ENCODE measurements at regions not wholly inside any gene's neighbourhood (a gene's known extent, or its start where the extent isn't known, plus 50 kb on each side); places are given as distances from the start of the nearest gene placed in this dataset.
"Not testable (repeated sequence)": the region's sequence is repeated elsewhere in the genome, so short reads cannot be mapped to it uniquely, and the experiment has no call there.

DNA sequence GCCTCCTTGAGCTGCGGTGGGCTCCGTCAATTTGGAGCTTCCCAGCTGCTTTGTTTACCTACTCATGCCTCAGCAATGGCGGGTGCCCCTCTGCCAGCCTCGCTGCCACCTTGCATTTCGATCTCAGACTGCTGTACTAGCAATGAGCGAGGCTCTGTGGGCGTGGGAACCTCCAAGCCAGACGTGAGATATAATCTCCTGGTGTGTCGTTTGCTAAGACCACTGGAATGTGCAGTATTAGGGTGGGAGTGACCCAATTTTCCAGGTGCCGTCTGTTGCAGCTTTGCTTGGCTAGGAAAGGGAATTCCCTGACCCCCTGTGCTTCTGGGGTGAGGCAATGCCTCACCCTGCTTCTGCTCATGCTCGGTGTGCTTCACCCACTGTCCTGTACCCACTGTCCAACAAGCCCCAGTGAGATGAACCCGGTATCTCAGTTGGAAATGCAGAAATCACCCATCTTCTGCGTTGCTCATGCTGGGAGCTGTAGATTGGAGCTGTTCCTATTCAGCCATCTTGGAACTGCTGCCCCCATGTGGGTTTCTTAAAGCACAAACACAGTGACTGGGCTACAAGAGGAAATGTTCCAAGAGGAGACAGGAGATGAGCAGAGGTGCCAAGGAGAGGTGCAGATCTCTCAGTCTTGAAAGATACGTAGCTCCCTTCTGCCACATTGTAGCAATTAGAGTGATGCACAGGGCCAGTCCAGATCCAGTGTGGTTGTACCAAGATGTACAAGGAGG lies 193.0 kb upstream of the IGFBP7 start:
- DNase-seq: no peak

- DNase-seq: not testable (repeated sequence)
Measured at GRCh38 chr4:57300300-57300699, 190.1 kb upstream of the IGFBP7 start.

- DNase-seq: no peak
Measured at GRCh38 chr4:57291911-57292310, 181.7 kb upstream of the IGFBP7 start.

DNA sequence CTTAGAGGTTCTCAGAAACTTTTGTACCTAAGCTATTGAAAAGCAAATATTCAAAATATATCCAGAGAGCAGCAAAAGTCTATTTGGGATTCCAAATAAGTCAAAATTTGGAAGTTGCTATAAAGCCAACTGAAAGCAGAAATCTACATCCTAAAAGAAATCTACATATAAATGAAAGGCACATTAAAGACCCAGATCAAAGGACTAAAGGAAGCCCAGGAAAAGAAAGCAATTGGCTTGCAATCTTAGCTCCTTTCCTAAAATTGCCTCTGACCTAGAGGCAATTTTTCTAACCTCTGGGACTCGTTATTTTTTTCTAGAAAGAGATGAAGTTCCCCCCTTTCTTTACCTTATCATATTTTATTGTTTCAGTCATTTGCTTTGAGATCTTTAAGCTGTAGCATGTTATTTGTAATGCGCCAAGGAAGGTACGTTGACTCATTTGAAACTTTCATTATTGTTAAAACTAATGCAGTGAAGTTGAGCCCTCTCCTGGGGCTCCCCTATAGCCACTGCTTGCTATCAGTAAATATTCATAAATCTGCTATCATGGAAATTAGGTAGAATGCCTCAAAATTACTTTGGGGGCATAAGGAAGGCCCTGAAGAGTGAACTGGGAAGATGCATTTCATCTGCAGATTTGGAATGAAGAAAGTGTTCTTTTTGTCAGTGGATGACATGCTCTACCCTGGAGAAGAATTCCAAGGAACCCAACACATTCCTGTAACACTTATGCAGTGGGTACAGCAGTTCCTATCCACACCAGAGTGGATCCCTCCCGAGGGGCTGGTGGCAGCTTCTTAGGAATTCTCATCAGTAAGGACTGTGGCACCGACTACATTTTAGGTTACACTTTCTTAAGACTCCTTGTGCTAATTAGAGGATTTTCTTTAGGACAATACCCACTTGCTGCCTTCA lies 177.8 kb upstream of the IGFBP7 start:
- DNase-seq: no peak

- no peak for DNase-seq
Measured at GRCh38 chr4:57282933-57283310, 172.7 kb upstream of the IGFBP7 start.

GRCh38 chr4:57280481-57280880 lies 170.3 kb upstream of the IGFBP7 start:
- no peak for DNase-seq

DNA sequence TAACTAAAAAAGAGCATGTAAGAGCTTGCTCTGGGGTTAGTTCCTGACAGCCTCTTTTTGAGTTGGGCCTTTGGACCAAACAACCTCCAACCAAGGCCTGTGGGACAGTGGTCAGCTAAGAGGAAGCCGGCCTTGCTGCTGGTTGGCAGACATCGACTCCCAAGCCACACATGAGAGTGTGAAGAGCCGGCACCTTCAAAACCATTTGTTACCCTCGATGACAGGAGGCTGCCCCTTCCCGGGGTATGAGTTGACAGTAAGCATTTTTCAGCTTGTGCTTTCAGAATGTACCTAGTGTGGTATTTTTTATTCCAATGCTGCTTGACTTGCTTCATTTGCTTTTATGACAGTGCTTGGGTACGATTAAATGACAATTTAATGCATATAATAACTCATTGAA lies 168.6 kb upstream of the IGFBP7 start:
- DNase-seq: no peak

DNA sequence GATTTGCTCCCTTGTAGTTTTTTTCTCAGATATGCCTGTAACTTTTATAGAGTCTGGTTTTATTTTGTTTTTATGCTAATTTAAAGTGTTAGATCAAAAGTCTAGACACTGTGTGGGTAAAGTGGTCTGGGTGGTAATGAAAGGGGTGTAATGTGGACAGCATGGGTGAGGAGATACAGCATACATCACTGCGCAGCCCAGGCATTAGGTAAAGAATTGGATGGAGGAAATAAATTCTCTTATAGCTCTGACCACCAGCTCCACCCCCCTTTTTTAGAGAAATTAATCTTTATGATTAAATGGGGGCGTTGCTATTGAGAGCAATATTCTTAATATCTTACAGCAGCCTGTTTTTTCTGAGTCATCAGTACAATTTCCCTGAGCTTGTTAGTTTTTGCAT lies 163.9 kb upstream of the IGFBP7 start:
- DNase-seq: no peak

GRCh38 chr4:57270346-57270745 lies 160.2 kb upstream of the IGFBP7 start:
- DNase-seq: no peak

DNA sequence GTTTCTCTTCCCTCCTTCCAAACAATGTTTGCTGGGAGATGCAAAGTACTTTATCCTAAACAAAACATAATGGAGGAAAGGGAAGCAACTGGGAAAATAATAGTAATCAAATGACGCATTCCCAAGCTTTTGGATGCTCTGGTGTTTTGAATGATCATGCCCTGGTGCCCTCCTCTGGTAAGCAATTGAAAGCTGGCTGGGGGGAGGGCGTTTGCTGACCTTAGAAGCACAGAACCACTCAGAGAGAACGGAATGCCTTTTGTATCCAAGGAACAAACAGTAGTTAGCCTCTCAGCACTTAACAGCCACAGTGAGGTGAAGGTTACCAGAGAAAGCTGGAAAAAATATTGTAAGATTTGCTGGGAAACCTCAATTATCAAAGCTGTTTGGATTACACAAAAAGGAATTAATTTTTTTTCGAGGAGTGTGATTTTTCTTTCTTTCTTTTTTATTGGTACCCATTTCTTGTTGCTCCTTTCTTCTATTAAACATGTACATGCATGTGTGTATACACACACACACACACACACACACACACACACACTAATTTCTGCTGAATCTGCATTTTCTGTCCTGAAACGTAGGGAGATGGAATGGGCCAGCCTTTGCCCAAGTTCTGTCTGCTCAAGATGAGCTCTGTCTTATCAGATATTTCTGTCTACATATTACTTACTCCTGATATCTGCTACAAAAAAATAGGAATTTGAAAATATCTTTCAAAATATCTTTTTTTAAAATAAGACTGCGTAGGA lies 155.8 kb upstream of the IGFBP7 start:
- no peak for DNase-seq

GRCh38 chr4:57254754-57255153 lies 144.6 kb upstream of the IGFBP7 start:
- DNase-seq: no peak

GRCh38 chr4:57249083-57249482 lies 138.9 kb upstream of the IGFBP7 start:
- DNase-seq: no peak

DNA sequence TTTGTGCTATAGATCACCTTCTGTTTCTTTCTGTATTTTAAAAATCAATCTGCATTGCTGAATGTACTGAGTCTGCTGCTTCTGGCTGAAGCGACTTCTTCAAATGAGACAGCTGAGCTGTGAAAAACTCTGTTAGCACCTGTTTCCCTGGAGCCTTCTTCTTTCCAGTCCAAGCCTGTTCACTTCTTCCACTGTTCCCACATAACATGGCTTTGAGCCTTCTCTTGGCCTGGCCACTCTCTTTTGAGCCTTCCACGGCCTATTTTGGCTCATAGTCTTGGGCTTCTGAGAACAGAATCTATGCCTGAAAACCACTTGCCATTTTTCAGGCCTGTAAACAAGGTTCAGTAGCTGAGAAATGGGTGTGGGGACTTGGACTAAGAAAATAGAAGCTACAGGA lies 132.9 kb upstream of the IGFBP7 start:
- DNase-seq: no peak

DNA sequence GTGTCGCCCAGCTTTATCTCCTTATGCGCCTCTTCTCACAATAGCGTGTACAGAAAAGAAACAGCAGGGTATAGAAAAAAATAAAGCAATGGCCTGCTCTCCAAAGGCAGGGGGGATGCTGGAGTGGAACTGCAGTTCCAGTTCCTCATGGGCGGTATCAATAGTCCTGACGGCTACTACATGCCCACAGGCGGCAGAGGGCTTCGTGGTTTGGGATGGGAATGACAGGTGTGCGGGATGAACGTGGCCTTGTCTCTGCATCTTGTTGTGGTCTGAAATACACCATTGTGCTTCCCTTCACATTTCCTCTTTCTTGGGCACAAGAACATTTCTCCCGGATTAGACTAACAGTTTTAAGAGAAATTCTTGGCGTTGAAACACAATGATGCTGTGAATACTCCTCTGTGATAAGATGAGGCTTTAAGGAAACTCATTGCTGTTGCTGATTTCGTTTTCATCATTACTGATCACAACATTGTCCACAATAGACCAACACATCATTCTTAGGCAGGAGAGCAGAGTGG lies 124.1 kb upstream of the IGFBP7 start:
- no peak for DNase-seq

DNA sequence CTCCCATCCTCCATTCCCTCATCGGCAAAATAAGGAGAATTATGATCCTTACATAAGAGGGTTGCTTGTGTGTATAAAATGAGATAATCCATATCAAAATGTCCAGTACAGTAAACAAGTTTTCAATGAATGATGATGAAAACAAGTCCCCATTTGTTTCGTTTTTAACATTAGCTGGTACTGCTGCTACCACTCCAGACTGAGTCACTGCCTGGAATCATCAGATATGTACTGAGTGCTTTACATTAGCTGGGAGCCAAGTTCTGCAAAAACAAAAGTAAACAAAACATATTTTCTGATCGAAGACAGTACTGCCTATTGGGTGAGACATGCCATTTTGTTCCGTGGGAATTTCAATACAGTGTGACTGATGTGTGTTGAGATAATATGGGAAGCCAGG lies 123.2 kb upstream of the IGFBP7 start:
- DNase-seq: no peak

GRCh38 chr4:57231781-57232180 lies 121.6 kb upstream of the IGFBP7 start:
- DNase-seq: no peak

GRCh38 chr4:57220734-57221133 lies 110.5 kb upstream of the IGFBP7 start:
- no peak for DNase-seq

- no peak for DNase-seq
Measured at GRCh38 chr4:57220172-57220571, 110.0 kb upstream of the IGFBP7 start.

GRCh38 chr4:57219431-57219830 lies 109.2 kb upstream of the IGFBP7 start:
- no peak for DNase-seq

- no peak for DNase-seq
Measured at GRCh38 chr4:57214654-57215411, 104.6 kb upstream of the IGFBP7 start.

- DNase-seq: no peak
Measured at GRCh38 chr4:57211131-57211530, 100.9 kb upstream of the IGFBP7 start.

- no peak for DNase-seq
Measured at GRCh38 chr4:57206172-57206571, 96.0 kb upstream of the IGFBP7 start.

DNA sequence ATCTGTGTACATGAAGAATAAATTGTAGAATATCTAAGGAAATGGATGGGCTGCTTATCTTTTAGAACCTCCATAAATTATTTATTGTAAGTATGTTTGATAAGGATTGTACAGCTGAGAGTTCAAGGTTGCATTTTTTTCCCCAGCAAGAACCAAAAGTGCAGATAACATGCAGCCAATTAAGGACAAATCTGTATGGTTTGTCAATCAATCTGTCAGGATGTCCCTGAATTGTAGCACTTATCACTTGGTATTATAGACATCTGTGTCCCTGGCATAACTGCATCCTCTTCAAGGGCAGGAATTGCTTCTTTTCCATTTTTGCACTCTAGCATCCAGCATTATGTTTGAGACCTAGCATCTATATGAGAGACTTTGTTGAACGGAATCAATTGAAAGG lies 95.4 kb upstream of the IGFBP7 start:
- no peak for DNase-seq
